H9 (cell line): ENCODE measurements at regions not wholly inside any gene's neighbourhood (a gene's known extent, or its start where the extent isn't known, plus 50 kb on each side); places are given as distances from the start of the nearest gene placed in this dataset.

Experiments
- DNase-seq: peaks from one replicate; pipeline ENCODE4 v3.0.0-alpha.2; 2017
- H2AFZ ChIP-seq: one replicate; pipeline ENCODE4 v1.6.1; 2013; ENCODE audit warnings: mild to moderate bottlenecking, low read length, control low read depth, moderate library complexity
- H2AK5ac ChIP-seq: 2 replicates; pipeline ENCODE4 v1.6.1; 2013; ENCODE audit warnings: low read length, control low read depth, mixed read lengths; ENCODE audit not compliant: insufficient read length
- H2BK120ac ChIP-seq: one replicate; pipeline ENCODE4 v1.6.1; 2013; ENCODE audit warnings: low read depth, mild to moderate bottlenecking, low read length, control low read depth, inconsistent platforms; ENCODE audit not compliant: poor library complexity, severe bottlenecking
- H2BK12ac ChIP-seq: 2 replicates; pipeline ENCODE4 v1.6.1; 2013; ENCODE audit warnings: low read length, control low read depth, mixed read lengths, low read depth; ENCODE audit not compliant: insufficient read length
- H2BK15ac ChIP-seq: 2 replicates; pipeline ENCODE4 v1.6.1; 2013; ENCODE audit warnings: low read depth, low read length, control low read depth
- H2BK20ac ChIP-seq: one replicate; pipeline ENCODE4 v1.6.1; 2013; ENCODE audit warnings: low read depth, mild to moderate bottlenecking, low read length, control low read depth, inconsistent platforms; ENCODE audit not compliant: poor library complexity, severe bottlenecking
- H2BK5ac ChIP-seq: 2 replicates; pipeline ENCODE4 v1.6.1; 2013; ENCODE audit warnings: low read length, control low read depth, mixed read lengths; ENCODE audit not compliant: insufficient read length
- H3K14ac ChIP-seq: 2 replicates; pipeline ENCODE4 v1.6.1; 2013; ENCODE audit warnings: low read length, control low read depth; ENCODE audit not compliant: insufficient read depth
- H3K18ac ChIP-seq: 2 replicates; pipeline ENCODE4 v1.6.1; 2013; ENCODE audit warnings: low read depth, mild to moderate bottlenecking, mixed read lengths, low read length, control low read depth; ENCODE audit not compliant: insufficient read length
- H3K23ac ChIP-seq: 2 replicates; pipeline ENCODE4 v1.6.1; 2013; ENCODE audit warnings: low read length, control low read depth, mixed read lengths, low read depth; ENCODE audit not compliant: insufficient read length
- H3K23me2 ChIP-seq: 2 replicates; pipeline ENCODE4 v1.6.1; 2013; ENCODE audit warnings: low read depth, mild to moderate bottlenecking, mixed read lengths, low read length, control low read depth; ENCODE audit not compliant: insufficient read length, poor library complexity, severe bottlenecking
- H3K27ac ChIP-seq: 2 replicates; pipeline ENCODE4 v1.5.1; 2013; ENCODE audit warnings: low read length, control low read depth, mixed read lengths, low read depth; ENCODE audit not compliant: insufficient read length
- H3K27me3 ChIP-seq: 2 replicates; pipeline ENCODE4 v1.6.1; 2013; ENCODE audit warnings: low read length, control low read depth, inconsistent platforms; ENCODE audit not compliant: insufficient read depth
- H3K4ac ChIP-seq: 2 replicates; pipeline ENCODE4 v1.6.1; 2013; ENCODE audit warnings: low read depth, mild to moderate bottlenecking, control low read depth, inconsistent platforms, low read length, moderate library complexity
- H3K4me1 ChIP-seq: 2 replicates; pipeline ENCODE4 v1.6.1; 2013; ENCODE audit warnings: low read length, control low read depth, inconsistent platforms; ENCODE audit not compliant: insufficient read depth
- H3K4me2 ChIP-seq: 2 replicates; pipeline ENCODE4 v1.6.1; 2013; ENCODE audit warnings: low read length, control low read depth, mixed read lengths; ENCODE audit not compliant: insufficient read length, insufficient read depth
- H3K56ac ChIP-seq: 2 replicates; pipeline ENCODE4 v1.6.1; 2013; ENCODE audit warnings: low read depth, mild to moderate bottlenecking, mixed read lengths, low read length, control low read depth; ENCODE audit not compliant: insufficient read length
- H3K79me1 ChIP-seq: 2 replicates; pipeline ENCODE4 v1.6.1; 2013; ENCODE audit warnings: low read depth, mild to moderate bottlenecking, moderate library complexity, low read length, control low read depth, inconsistent platforms; ENCODE audit not compliant: insufficient read depth, poor library complexity, severe bottlenecking
- H3K79me2 ChIP-seq: 2 replicates; pipeline ENCODE4 v1.6.1; 2013; ENCODE audit warnings: low read length, control low read depth, inconsistent platforms; ENCODE audit not compliant: insufficient read depth
- H3K9ac ChIP-seq: 2 replicates; pipeline ENCODE4 v1.6.1; 2013; ENCODE audit warnings: low read length, control low read depth, mixed read lengths; ENCODE audit not compliant: insufficient read length; ENCODE audit errors: extremely low read depth
- H3K9me3 ChIP-seq: one replicate; pipeline ENCODE4 v1.6.1; 2013; ENCODE audit warnings: low read depth, low read length, inconsistent platforms; ENCODE audit not compliant: control insufficient read depth
- H3T11ph ChIP-seq: one replicate; pipeline ENCODE4 v1.6.1; 2013; ENCODE audit warnings: mild to moderate bottlenecking, low read length, control low read depth, inconsistent platforms
- H4K20me1 ChIP-seq: one replicate; pipeline ENCODE4 v1.6.1; 2013; ENCODE audit not compliant: control insufficient read depth, insufficient read length, insufficient read depth
- H4K5ac ChIP-seq: 2 replicates; pipeline ENCODE4 v1.6.1; 2013; ENCODE audit warnings: low read depth, mild to moderate bottlenecking, mixed read lengths, low read length, control low read depth; ENCODE audit not compliant: insufficient read length
- H4K8ac ChIP-seq: replicated peaks from 2 replicates; pipeline ENCODE4 v1.6.1; 2013; ENCODE audit warnings: low read length, control low read depth, mixed read lengths, low read depth; ENCODE audit not compliant: insufficient read length
- H4K91ac ChIP-seq: 2 replicates; pipeline ENCODE4 v1.6.1; 2013; ENCODE audit warnings: low read depth, mild to moderate bottlenecking, moderate library complexity, mixed read lengths, low read length, control low read depth; ENCODE audit not compliant: insufficient read length
- H3K27ac Mint-ChIP-seq, 3 experiments: 2 replicates in 2 of 3; 3 replicates in 1 of 3; pipeline ENCODE4 v1.8.0; 2020 to 2021; ENCODE audit warnings: mixed read lengths in 3 of 3, mild to moderate bottlenecking in 1 of 3, moderate library complexity in 1 of 3
- H3K27me3 Mint-ChIP-seq: 2 replicates; pipeline ENCODE4 v1.8.0; 2021; ENCODE audit warnings: low read depth, mild to moderate bottlenecking, moderate library complexity, mixed read lengths
- H3K36me3 Mint-ChIP-seq, 3 experiments: 2 replicates in 2 of 3; 3 replicates in 1 of 3; pipeline ENCODE4 v1.8.0; 2020 to 2021; ENCODE audit warnings: low read depth in 3 of 3, mixed read lengths in 3 of 3; ENCODE audit not compliant: insufficient read depth in 1 of 3
- H3K4me1 Mint-ChIP-seq, 2 experiments: 2 replicates each; pipeline ENCODE4 v1.8.0; 2020; ENCODE audit warnings: mixed read lengths in 2 of 2
- H3K4me3 Mint-ChIP-seq, 2 experiments: 2 replicates in 1 of 2; 3 replicates in 1 of 2; pipeline ENCODE4 v1.8.0; 2020 to 2021; ENCODE audit warnings: mild to moderate bottlenecking in 2 of 2, mixed read lengths in 2 of 2, moderate library complexity in 1 of 2
- H3K9me3 Mint-ChIP-seq, 2 experiments: 2 replicates in 1 of 2; 3 replicates in 1 of 2; pipeline ENCODE4 v1.8.0; 2020; ENCODE audit warnings: mild to moderate bottlenecking in 2 of 2, mixed read lengths in 2 of 2, moderate library complexity in 1 of 2
- WGBS: extraction: QIAGEN DNeasy Blood & Tissue Kit; methylation state at CpG from one replicate; pipeline ENCODE4 v1.1.7; 2013; ENCODE audit warnings: missing lambda C conversion rate, low lambda C conversion rate, mixed read lengths; ENCODE audit not compliant: insufficient read length; ENCODE audit errors: extremely low coverage; 5-methylcytosine and 5-hydroxymethylcytosine counted together
- TF ChIP-seq, protein P1 (sequence below): fragments of 200-600 bp; sonication (generic); conservative IDR thresholded peaks from 3 replicates; pipeline ENCODE4 v1.8.0; 2021; ENCODE audit warnings: antibody characterized with exemption, mild to moderate bottlenecking

DNA sequence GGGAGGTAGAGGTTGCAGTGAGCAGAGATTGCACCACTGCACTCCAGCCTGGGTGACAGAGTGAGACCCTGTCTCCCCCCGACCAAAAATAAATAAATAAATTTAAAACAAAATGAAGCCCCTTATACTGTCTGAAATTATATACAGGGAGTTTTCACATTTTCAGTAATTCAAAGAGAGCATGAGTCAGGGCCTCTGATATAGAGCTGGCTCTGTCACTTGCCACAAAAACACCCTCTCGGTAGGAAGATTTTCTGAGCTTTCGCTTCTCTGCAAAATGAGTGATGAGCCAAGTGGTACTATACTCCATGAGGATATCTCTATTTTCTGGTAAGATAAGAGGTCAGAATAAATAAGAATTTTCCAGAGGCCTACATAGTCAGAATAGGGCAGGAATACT, 462.9 kb downstream of the COG6 start:
- H2BK5ac ChIP-seq: no peak overlapping the region
- H2BK120ac ChIP-seq: no peak overlapping the region
- no peak overlapping the region for H3T11ph ChIP-seq
- no peak overlapping the region for H2BK12ac ChIP-seq
- H3K79me2 ChIP-seq: no peaks in the 10 kb centered on the region
- H2BK15ac ChIP-seq: no peak overlapping the region
- Mint-ChIP-seq H3K27me3 (no peaks in the 10 kb centered on the region; the same call in 1 of the 2 replicates), H3K36me3 (peaks cover 0 to 9% (median 0%) of the 10 kb centered on the region in 3 experiments; a peak in 3 of 7 replicates), H3K27ac (no peak overlapping the region), H3K9me3 (peaks cover 2 to 6% of the 10 kb centered on the region in 2 experiments; a peak in 2 of 5 replicates), H3K4me3 (no peak overlapping the region), H3K4me1 (peaks cover 9 to 13% of the 10 kb centered on the region in 2 experiments)
- H3K23me2 ChIP-seq: no peaks in the 10 kb centered on the region
- no peak overlapping the region for H4K91ac ChIP-seq
- no peak overlapping the region for H2BK20ac ChIP-seq
- H3K4me2 ChIP-seq: no peak overlapping the region
- H3K4me1 ChIP-seq: no peaks in the 10 kb centered on the region
- no peaks in the 10 kb centered on the region for H4K20me1 ChIP-seq
- H3K27me3 ChIP-seq: no peaks in the 10 kb centered on the region
- TF ChIP-seq, protein P1, sequence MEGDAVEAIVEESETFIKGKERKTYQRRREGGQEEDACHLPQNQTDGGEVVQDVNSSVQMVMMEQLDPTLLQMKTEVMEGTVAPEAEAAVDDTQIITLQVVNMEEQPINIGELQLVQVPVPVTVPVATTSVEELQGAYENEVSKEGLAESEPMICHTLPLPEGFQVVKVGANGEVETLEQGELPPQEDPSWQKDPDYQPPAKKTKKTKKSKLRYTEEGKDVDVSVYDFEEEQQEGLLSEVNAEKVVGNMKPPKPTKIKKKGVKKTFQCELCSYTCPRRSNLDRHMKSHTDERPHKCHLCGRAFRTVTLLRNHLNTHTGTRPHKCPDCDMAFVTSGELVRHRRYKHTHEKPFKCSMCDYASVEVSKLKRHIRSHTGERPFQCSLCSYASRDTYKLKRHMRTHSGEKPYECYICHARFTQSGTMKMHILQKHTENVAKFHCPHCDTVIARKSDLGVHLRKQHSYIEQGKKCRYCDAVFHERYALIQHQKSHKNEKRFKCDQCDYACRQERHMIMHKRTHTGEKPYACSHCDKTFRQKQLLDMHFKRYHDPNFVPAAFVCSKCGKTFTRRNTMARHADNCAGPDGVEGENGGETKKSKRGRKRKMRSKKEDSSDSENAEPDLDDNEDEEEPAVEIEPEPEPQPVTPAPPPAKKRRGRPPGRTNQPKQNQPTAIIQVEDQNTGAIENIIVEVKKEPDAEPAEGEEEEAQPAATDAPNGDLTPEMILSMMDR: no peak
- H3K79me1 ChIP-seq: no peaks in the 10 kb centered on the region
- no peak overlapping the region for H3K23ac ChIP-seq
- no peak overlapping the region for H2AFZ ChIP-seq
- WGBS: no CpG with 5 or more reads among the region's 3 CpGs
- H3K56ac ChIP-seq: no peak overlapping the region
- no peak overlapping the region for H3K4ac ChIP-seq
- no peak overlapping the region for H3K9ac ChIP-seq
- H2AK5ac ChIP-seq: no peak overlapping the region
- H3K14ac ChIP-seq: no peak overlapping the region
- H3K18ac ChIP-seq: no peak overlapping the region
- H3K9me3 ChIP-seq: no peaks in the 10 kb centered on the region
- no peak overlapping the region for H4K8ac ChIP-seq
- no peak for DNase-seq
- no peak overlapping the region for H3K27ac ChIP-seq
- H4K5ac ChIP-seq: no peak overlapping the region
